Rectal smooth muscle tissue (tissue), 1 donor: ENCODE measurements at regions not wholly inside any gene's neighbourhood (a gene's known extent, or its start where the extent isn't known, plus 50 kb on each side); places are given as distances from the start of the nearest gene placed in this dataset.
A peak's percentile ranks its signal among the peaks of the same experiment; 100 is the strongest.

ENCODE experiments used
- H3K27ac ChIP-seq: one replicate; pipeline ENCODE4 v1.7.0; 2013; ENCODE audit warnings: low read depth, low read length, inconsistent platforms
- H3K27me3 ChIP-seq: one replicate; pipeline ENCODE4 v1.7.0; 2013; ENCODE audit warnings: low read length; ENCODE audit not compliant: control insufficient read depth, insufficient read depth
- H3K36me3 ChIP-seq: one replicate; pipeline ENCODE4 v1.7.0; 2013; ENCODE audit warnings: low read length; ENCODE audit not compliant: control insufficient read depth, insufficient read depth
- H3K4me1 ChIP-seq: one replicate; pipeline ENCODE4 v1.7.0; 2013; ENCODE audit warnings: low read length; ENCODE audit not compliant: control insufficient read depth, insufficient read depth
- H3K4me3 ChIP-seq: one replicate; pipeline ENCODE4 v1.7.0; 2013; ENCODE audit warnings: low read length
- H3K9ac ChIP-seq: one replicate; pipeline ENCODE4 v1.7.0; 2013; ENCODE audit warnings: low read length

GRCh38 chr13:106796280-106797047 lies 228.5 kb upstream of the ARGLU1 start:
- Histone ChIP-seq H3K9ac (no peak overlapping the region), H3K27me3 (no peaks in the 10 kb centered on the region), H3K4me1 (no peaks in the 10 kb centered on the region), H3K27ac (no peak overlapping the region), H3K36me3 (no peaks in the 10 kb centered on the region), H3K4me3 (peak overlapping the region; percentile 45)

GRCh38 chr13:106795847-106796246 lies 227.9 kb upstream of the ARGLU1 start:
- Histone ChIP-seq H3K4me3 (peak overlapping the region; percentile 45), H3K27ac (no peak overlapping the region), H3K27me3 (no peaks in the 10 kb centered on the region), H3K4me1 (no peaks in the 10 kb centered on the region), H3K36me3 (no peaks in the 10 kb centered on the region), H3K9ac (no peak overlapping the region)

- Histone ChIP-seq H3K4me3 (no peak overlapping the region), H3K36me3 (no peaks in the 10 kb centered on the region), H3K4me1 (no peaks in the 10 kb centered on the region), H3K27me3 (no peaks in the 10 kb centered on the region), H3K27ac (no peak overlapping the region), H3K9ac (no peak overlapping the region)
Observed at GRCh38 chr13:106794117-106794516, 226.2 kb upstream of the ARGLU1 start.

GRCh38 chr13:106789911-106790310 lies 222.0 kb upstream of the ARGLU1 start:
- Histone ChIP-seq H3K27ac (no peak overlapping the region), H3K4me1 (no peaks in the 10 kb centered on the region), H3K27me3 (no peaks in the 10 kb centered on the region), H3K4me3 (no peak overlapping the region), H3K9ac (no peak overlapping the region), H3K36me3 (no peaks in the 10 kb centered on the region)

GRCh38 chr13:106786006-106786563 lies 218.1 kb upstream of the ARGLU1 start:
- H3K27ac ChIP-seq = no peak overlapping the region
- H3K4me1 ChIP-seq = no peaks in the 10 kb centered on the region
- H3K9ac ChIP-seq = no peak overlapping the region
- no peak overlapping the region for H3K4me3 ChIP-seq
- H3K36me3 ChIP-seq = no peaks in the 10 kb centered on the region
- H3K27me3 ChIP-seq = no peaks in the 10 kb centered on the region

- no peaks in the 10 kb centered on the region for H3K4me1 ChIP-seq
- H3K36me3 ChIP-seq = no peaks in the 10 kb centered on the region
- H3K27me3 ChIP-seq = no peaks in the 10 kb centered on the region
- H3K9ac ChIP-seq = no peak overlapping the region
- H3K4me3 ChIP-seq = no peak overlapping the region
- H3K27ac ChIP-seq = no peak overlapping the region
Observed at GRCh38 chr13:106774621-106775020, 206.7 kb upstream of the ARGLU1 start.

- Histone ChIP-seq H3K36me3 (no peaks in the 10 kb centered on the region), H3K9ac (no peak overlapping the region), H3K4me1 (no peaks in the 10 kb centered on the region), H3K27me3 (no peaks in the 10 kb centered on the region), H3K27ac (no peak overlapping the region), H3K4me3 (no peak overlapping the region)
Observed at GRCh38 chr13:106772006-106772601, 204.2 kb upstream of the ARGLU1 start.

GRCh38 chr13:106768991-106769390 lies 201.1 kb upstream of the ARGLU1 start:
- Histone ChIP-seq H3K36me3 (no peaks in the 10 kb centered on the region), H3K27ac (no peak overlapping the region), H3K27me3 (no peaks in the 10 kb centered on the region), H3K4me3 (no peak overlapping the region), H3K9ac (no peak overlapping the region), H3K4me1 (no peaks in the 10 kb centered on the region)

- no peaks in the 10 kb centered on the region for H3K36me3 ChIP-seq
- H3K4me3 ChIP-seq = no peak overlapping the region
- H3K27ac ChIP-seq = no peak overlapping the region
- no peaks in the 10 kb centered on the region for H3K27me3 ChIP-seq
- no peak overlapping the region for H3K9ac ChIP-seq
- no peaks in the 10 kb centered on the region for H3K4me1 ChIP-seq
Observed at GRCh38 chr13:106762708-106763107, 194.8 kb upstream of the ARGLU1 start.

- Histone ChIP-seq H3K4me1 (no peaks in the 10 kb centered on the region), H3K4me3 (no peak overlapping the region), H3K27me3 (no peaks in the 10 kb centered on the region), H3K36me3 (no peaks in the 10 kb centered on the region), H3K9ac (no peak overlapping the region), H3K27ac (no peak overlapping the region)
Observed at GRCh38 chr13:106756446-106756845, 188.5 kb upstream of the ARGLU1 start.

- H3K4me1 ChIP-seq = no peaks in the 10 kb centered on the region
- no peak overlapping the region for H3K27ac ChIP-seq
- no peak overlapping the region for H3K9ac ChIP-seq
- no peaks in the 10 kb centered on the region for H3K36me3 ChIP-seq
- no peak overlapping the region for H3K4me3 ChIP-seq
- no peaks in the 10 kb centered on the region for H3K27me3 ChIP-seq
Observed at GRCh38 chr13:106755542-106755941, 187.6 kb upstream of the ARGLU1 start.

- no peaks in the 10 kb centered on the region for H3K4me1 ChIP-seq
- H3K36me3 ChIP-seq = no peaks in the 10 kb centered on the region
- H3K9ac ChIP-seq = no peak overlapping the region
- no peaks in the 10 kb centered on the region for H3K27me3 ChIP-seq
- no peak overlapping the region for H3K4me3 ChIP-seq
- no peak overlapping the region for H3K27ac ChIP-seq
Observed at GRCh38 chr13:106753251-106753650, 185.3 kb upstream of the ARGLU1 start.
